NT2/D1 (cell line): ENCODE measurements at regions not wholly inside any gene's neighbourhood (a gene's known extent, or its start where the extent isn't known, plus 50 kb on each side); places are given as distances from the start of the nearest gene placed in this dataset.

Source experiments
- YY1 ChIP-seq: IDR thresholded peaks from 2 replicates; pipeline ENCODE4 v1.6.1; 2011; ENCODE audit not compliant: insufficient read length, insufficient read depth
- ZNF274 ChIP-seq: IDR thresholded peaks from 2 replicates; pipeline ENCODE4 v1.6.1; 2011; ENCODE audit warnings: mild to moderate bottlenecking, low read depth, low read length

DNA sequence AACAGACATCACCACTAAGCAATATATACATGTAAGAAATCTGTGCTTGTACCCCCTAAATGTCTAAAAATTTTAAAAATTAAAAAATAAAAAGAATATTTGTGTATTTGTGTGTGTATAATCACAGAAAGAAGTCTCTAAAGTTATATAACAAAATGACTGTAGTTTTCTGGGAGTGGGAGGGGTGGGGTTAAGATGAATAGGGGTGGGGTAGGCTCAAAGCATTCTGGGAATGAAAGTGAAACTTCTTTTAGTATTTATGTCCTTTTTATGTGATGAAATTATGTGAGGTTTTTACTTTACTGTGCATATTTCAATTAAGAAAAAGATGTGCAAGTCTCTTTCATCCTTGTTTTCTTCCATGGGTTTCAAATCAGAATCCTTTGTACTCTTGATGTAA is 65.3 kb downstream of the FASLG start:
- TF ChIP-seq ZNF274, result no peak
- no peak for TF ChIP-seq YY1
